Neural progenitor cell (in vitro differentiated cells): ENCODE measurements at regions not wholly inside any gene's neighbourhood (a gene's known extent, or its start where the extent isn't known, plus 50 kb on each side); places are given as distances from the start of the nearest gene placed in this dataset.

ENCODE experiments used
- EZH2 ChIP-seq: fragments of 200-600 bp; sonication (generic); IDR thresholded peaks from 2 replicates; pipeline ENCODE4 v1.6.1; 2017; ENCODE audit warnings: antibody characterized with exemption, mild to moderate bottlenecking, moderate library complexity
- TF ChIP-seq, protein P1 (sequence below): fragments of 200-600 bp; sonication (generic); IDR thresholded peaks from 2 replicates; pipeline ENCODE4 v1.5.1; 2017; ENCODE audit warnings: antibody characterized with exemption, mild to moderate bottlenecking

DNA sequence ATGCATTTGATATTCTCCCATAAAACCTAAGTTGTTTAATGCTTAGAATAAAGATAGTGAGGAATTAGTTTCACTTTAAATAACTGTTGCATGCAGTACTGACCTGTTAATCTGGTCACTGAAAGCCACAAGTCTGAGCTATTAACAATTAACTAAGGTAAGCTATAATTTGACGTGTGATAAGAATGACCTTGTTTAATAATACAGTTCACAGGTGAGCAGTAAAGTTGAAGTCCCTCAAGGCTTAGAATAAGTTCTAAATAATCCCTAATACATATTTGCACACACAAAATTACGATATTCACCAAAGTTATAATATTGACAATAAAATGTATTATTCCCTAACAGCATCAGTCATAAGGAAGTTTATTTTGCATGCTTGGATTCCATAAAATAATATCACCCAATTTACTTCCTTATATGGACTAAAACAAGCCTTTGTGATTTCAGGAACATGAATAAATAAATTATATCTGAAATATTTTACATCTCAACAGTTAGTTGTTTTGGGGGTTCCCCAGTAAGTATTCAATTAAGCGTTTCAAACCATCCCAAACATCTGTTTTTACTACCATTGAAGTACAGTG, 70.6 kb upstream of the CHRM3 start:
- TF ChIP-seq, protein P1, sequence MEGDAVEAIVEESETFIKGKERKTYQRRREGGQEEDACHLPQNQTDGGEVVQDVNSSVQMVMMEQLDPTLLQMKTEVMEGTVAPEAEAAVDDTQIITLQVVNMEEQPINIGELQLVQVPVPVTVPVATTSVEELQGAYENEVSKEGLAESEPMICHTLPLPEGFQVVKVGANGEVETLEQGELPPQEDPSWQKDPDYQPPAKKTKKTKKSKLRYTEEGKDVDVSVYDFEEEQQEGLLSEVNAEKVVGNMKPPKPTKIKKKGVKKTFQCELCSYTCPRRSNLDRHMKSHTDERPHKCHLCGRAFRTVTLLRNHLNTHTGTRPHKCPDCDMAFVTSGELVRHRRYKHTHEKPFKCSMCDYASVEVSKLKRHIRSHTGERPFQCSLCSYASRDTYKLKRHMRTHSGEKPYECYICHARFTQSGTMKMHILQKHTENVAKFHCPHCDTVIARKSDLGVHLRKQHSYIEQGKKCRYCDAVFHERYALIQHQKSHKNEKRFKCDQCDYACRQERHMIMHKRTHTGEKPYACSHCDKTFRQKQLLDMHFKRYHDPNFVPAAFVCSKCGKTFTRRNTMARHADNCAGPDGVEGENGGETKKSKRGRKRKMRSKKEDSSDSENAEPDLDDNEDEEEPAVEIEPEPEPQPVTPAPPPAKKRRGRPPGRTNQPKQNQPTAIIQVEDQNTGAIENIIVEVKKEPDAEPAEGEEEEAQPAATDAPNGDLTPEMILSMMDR = no peak
- TF ChIP-seq EZH2 = no peak
